HPDE6-E6E7 (cell line): ENCODE measurements at regions not wholly inside any gene's neighbourhood (a gene's known extent, or its start where the extent isn't known, plus 50 kb on each side); places are given as distances from the start of the nearest gene placed in this dataset.
"Not testable (repeated sequence)": the region's sequence is repeated elsewhere in the genome, so short reads cannot be mapped to it uniquely, and the experiment has no call there.

Source experiments
- DNase-seq: peaks from one replicate; pipeline ENCODE4 v3.0.0; 2011; ENCODE audit warnings: missing footprints; ENCODE audit errors: extremely low spot score

DNA sequence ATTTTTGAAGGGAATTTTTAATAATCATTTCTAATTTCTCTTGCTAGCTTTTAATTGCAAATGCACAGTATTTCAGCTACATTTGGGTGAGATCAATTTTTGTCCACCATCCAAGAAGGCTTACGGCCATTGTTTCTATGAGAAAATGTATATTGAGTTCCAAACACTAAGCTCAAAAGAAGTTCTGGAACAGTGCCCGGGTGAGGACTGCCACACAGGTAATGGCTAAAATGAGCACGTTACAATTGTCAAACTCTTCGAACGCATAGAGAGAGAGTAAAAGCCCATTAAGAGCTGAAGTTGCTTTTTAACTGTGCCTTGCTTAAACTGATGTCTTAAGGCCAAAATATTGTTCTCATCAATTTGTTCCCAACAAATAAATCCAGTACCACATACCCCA is 755.0 kb downstream of the DIAPH3 start:
- DNase-seq: no peak

DNA sequence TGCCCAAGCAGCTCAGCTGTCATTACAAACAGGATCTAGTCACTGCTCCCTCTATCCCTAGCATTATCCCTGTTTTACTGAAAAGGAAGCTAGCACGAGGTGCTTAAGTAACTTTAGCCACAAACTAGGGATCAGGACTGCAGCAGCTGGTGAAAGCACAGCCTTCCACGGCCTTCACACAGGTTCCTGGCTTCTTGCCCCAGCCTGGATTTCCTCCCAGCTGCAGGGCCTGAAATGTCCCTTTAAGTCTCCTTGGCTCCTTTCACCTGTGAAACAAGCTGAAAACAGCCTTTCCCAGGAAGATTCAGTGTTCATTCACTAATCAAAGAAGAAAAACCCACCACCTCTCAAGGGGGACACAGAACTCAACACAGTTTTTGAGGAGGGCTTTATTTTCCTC is 754.5 kb downstream of the DIAPH3 start:
- no peak for DNase-seq

DNA sequence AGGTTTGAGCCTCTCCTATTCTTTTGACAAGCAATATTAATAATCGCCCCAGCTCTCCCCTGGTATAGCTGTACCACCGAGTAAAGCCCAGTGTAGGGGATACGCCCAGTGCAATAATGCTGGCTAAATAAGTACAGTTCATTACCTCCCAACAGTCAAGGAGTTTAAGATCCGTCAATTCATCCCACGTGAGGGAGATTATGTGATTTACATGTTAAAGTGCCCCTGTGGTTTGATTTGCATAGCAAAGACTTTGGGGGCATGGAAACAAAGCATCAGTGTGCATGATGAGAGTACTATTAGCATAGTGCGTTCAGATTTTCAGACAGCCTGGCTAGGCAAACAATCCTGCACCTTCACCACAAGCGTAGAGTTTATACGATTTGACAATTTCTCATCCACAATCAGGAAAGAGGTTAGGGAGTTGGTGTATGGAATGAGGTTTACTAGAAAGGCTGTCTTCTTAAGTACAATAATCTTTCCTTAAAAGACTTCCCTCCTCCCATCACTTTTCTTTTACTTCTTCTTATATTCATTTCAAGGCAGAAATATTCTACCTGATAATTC is 754.0 kb downstream of the DIAPH3 start:
- no peak for DNase-seq

DNA sequence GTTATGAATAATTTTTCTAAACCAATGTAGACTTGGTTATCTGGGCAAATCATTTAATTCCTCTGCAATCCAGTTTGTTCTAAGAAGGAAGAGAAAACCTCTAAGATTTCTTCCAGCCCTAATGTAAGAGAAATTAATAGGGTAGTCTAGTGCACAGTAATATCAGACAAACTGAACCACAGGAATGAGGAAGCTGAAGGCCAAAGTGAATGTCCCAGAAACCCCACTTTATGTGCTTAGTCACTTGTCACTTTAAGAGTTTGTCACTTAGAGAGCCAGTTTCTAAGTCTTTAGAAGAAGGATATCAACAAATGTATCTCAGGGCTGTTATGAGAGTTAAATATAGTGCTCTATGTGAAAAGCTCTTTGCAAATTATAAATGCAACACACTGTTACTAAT is 750.6 kb downstream of the DIAPH3 start:
- DNase-seq: no peak

DNA sequence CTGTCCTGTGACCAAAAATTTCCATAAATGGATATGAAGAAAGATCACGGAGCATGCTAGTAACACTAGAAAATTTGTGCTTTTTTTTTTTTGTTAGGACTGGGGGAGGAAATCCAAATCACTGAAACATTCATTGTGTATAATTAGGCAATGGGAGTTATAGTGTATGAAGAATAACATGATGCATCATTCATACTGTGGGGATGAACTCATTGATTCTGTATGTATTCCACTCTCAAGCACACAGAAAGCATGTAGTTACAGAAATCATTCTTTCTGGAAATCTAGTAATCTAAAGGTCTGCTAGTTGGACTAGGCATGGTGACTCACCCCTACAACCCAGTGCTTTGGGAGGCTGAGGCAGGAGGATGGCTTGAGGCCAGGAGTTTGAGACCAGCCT is 749.7 kb downstream of the DIAPH3 start:
- DNase-seq: no peak

DNA sequence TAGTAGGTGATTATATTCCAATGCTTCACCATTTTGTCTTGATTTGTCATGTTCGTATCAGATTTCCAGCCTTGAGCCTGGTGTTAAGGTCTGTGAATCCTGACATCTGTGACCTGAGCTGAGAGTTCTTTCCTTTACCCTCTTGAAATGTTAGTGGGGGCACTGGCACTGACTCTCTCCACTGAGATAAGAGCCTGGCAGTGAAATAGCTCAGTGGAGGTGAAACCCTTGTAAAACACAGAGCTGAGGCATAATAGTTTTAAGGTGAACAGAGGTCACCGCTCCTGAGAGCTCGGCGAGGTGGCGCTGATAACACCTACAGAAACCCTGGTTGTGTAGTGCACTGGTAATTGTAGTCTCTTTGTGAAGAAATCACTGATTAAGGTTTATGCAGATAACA is 748.2 kb downstream of the DIAPH3 start:
- DNase-seq: no peak

DNA sequence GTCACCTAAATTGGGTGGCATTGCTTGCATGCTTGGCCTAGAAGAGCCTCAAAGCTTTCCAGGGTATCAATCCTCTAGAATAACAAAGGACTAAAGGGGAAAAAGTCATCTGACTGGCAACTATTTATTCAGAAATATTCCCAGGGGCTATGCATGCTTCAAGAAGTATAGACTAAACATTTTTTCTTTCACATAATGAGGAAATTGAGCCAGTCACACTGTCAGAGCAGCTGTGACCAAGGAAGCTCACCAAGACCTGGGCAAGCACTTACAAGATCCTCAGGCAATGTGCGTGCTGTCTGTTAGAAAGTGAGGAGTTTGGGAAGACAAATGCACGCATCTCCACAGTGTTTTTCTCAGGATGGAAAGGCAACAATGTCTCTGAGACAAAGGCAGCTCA is 747.2 kb downstream of the DIAPH3 start:
- no peak for DNase-seq

DNA sequence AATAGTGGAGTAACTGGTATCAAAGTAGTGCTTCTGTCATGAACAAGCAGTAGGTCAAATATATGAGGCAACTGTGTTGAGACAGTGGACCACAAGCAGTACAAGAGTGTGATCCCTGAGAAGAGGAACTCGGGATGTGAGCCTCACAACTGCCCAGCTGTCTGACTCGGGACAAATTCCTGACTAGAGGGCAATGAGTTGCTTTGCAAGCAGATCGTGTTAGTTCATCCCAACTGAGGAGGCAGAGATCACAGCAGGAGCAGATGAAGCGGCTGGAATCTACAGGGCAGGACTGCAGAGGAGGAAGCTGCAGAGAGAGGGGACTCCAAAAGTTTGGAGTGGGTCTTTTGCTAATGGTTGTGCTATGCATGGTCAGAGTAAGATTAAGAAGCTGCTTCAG is 741.1 kb downstream of the DIAPH3 start:
- DNase-seq: no peak

DNA sequence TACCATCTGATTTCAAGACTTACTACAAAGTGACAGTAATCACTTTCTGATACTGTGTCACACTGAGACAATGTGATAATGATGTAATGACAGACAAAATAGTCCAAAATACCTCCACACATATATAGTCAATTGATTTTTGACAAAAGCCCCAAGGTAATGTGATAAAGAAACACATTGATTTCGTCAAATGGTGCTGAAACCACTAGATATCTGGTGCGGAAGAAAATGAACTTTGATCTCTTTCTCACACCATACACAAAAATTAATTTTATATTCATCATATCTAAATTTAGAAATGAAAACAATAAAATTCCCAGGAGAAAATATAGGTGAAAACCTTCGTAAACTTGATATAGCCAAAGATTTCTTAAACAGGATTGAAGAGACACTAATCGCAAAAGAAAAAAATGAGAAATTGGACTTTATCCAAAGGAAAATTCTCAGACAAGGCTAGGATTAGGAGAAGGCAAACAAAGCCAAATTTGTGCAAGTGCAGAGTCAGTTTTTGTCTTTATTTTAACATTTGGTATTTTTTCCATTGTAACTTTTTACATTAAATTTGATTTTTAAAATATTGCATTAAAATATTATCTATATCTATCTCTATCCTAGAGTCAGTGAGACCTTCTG is 739.9 kb downstream of the DIAPH3 start:
- DNase-seq: no peak

DNA sequence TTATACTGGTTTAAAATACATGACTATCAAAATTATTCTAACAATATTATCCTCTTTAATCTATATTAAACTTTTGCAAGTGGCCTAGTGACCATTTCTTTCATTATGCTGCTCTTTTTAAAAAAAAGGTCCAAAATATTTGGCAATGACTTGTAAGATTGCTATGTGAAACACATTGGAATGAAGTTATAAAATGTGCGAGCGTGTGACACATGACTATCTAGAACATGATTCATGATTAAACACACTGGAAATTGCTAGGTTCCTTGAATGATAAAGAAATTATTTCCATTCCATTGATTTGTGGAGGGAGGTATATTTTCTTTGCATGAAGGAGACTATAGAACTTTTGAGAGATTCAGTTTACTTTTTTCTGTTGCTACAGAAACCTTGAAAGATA is 739.1 kb downstream of the DIAPH3 start:
- no peak for DNase-seq

DNA sequence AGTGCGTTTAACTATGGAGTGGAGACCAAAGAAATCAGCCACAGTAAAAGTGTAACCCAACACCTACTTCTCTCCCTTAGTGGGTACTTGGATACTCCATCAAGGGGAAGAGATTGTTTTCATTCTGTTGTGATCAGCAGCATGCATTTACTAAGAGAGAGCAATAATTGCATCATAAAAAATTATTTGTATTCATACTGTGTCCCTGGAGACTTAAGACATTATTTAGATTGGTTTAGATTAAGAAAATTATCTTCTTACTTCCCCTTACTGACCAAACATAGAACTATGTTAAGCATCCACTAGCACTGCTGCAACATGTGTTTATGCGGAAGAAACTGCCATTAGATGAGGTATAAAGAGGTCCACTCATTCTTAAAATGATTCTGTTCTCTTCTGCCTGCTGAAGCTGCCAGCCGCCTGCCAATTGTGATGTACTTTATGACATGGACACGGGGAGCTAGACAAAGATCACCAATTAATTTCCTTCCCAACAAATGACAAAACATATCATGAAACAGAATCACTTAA is 738.5 kb downstream of the DIAPH3 start:
- DNase-seq: no peak

DNA sequence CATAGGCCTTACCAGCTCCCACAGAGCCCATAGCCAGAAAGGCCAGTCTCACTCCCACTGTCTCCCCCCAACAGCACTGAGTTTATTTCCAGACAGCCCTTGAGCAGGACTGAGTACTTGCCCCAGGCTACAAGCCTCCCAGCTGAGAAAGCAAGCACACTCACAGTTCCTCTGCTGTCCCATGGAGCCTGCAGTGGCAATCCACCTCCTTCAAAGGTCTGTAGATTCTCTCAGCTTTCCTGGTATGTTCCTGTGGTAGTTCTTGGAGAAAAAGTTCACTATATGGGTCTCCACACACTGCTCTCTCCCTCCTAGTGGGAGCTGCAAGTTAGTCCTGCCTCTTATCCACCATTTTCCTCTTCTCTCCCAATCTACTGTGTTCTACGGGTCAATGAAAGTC is 728.7 kb downstream of the DIAPH3 start:
- no peak for DNase-seq

DNA sequence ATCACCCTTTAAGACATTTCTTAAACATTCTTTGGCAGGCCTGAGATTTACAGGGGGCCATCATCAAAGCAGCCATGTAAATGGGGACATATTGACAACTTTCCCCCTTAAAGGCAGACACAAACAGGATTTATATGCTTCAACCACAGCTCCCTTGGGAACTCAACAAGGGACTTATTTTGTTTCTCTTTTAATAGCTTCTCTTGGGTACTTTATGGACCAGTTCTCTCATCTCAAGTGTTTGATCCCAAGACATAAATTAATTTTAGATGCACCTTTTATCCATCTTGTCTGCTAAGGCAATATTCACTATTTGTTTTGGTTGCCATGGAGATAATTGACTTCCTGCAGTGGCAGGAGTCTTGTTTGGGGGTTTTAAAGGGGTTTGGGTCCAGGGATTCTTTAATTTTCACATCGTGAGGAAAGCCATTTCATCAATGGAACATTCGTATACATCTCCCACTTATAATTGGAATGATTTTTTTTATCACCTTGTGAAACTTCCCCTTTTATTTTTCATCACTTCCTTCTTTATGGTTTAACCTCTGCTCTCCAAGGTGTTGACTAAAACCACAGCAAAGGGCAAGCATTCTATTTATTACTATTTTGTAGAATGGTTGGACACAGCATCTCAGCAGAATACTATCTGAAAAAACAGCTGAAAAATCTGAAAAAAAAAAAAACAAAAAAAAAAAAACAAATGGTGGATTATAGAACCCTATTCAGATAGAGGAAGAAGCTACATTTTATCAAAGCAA is 726.0 kb downstream of the DIAPH3 start:
- DNase-seq: no peak

DNA sequence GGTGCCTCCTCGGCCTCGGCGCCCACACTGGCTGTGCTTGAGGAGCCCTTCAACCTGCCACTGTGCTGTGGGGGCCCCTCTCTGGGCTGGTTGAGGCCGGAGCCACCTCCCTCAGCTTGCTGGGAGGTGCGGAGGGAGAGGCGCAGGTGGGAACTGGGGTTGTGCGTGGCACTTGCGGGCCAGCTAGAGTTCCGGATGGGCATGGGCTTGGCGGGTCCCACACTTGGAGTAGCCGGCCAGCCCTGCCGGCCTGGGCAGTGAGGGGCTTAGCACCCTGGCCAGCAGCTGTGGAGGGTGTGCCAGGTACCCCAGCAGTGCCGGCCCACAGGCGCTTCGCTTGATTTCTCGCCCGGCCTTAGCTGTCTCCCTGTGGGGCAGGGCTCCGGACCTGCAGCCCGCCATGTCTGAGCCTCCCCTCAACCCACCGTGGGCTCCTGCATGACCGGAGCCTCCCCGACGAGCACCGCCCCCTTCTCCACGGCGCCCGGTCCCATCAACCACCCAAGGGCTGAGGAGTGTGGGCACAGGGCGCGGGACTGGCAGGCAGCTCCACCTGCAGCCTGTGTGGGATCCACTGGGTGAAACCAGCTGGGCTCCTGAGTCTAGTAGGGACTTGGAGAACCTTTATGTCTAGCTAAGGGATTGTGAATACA is 723.8 kb downstream of the DIAPH3 start:
- no peak for DNase-seq

DNA sequence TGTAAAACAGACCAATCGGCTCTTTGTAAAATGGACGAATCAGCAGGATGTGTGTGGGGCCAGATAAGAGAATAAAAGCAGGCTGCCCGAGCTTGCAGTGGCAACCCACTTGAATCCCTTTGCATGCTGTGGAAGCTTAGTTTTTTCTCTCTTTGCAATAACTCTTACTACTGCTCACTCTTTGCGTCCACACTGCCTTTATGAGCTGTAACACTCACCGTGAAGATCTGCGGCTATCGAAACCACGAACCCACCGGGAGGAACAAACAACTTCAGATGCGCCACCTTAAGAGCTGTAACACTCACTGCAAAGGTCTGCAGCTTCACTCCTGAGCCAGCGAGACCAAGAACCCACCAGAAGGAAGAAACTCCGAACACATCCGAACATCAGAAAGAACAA is 722.7 kb downstream of the DIAPH3 start:
- not testable (repeated sequence) for DNase-seq

DNA sequence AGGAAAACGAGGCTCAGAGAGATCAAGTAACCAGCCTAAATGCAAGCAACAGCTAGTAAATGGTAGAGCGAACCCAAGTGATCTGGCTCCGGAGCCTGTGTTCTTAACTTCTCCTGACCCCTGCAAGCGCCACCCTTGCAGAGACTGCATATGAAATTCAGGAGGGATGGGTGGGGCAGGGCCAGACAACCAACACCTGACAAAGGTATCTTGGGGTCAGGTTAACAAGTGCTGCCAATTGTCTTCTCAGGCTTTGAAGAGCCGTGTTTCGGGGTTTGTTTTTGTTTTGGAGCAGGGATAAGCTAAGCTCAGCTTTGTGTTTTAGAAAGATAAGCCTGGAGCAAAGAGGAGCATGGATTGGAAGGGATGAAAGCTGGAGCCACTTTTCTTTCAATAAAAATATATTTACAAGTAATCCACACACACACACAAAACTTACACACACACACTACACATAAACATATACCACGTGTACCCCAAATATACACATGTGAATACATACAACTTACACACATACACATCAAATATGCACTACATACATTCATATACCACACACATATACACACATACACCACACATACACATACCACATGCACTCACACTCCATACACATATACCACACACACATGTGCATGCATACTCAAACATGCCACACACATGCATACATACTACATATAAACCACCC is 722.0 kb downstream of the DIAPH3 start:
- DNase-seq: no peak

DNA sequence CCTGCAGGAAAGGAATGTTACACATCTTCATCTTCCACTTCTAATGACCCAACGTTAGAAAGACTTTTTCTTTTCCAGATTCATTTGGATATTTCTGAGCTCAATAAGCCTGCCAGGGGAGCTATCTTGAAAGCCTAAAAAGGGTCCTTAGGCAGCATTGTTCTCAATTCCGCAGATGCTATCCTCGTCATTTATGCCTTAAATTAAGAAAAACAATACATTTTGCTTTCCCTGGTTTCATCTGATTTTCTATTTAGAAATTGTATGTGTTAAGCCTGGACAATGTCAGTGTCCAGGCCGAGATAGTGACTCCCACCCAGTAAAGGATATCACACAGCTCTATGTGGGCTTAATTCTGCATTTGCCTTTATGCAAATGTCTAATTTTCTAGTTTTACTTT is 721.3 kb downstream of the DIAPH3 start:
- no peak for DNase-seq

DNA sequence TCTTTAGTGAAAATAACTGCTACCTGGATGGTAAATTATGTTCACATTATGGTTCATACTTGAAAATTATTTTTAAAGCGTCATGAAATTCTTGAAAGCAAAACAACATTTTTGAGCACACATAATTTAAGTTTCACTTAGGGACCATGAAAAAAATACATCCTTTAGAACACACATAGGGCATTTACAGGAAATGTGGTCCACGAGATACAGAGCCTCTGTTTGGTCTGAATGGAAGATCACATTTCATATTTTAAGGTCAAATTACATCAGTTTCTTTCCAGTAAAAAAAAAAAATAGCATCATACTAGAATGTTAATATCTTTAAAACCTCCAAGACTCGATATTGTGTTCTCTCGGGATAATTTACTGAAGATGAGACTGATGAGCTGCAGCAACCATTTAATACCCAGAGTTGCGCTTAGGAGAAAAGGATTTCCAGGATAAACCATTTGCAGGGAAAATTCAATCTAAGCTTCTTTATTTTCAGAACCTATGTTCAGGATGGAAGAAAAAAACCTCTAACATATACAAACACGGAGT is 720.7 kb downstream of the DIAPH3 start:
- no peak for DNase-seq

DNA sequence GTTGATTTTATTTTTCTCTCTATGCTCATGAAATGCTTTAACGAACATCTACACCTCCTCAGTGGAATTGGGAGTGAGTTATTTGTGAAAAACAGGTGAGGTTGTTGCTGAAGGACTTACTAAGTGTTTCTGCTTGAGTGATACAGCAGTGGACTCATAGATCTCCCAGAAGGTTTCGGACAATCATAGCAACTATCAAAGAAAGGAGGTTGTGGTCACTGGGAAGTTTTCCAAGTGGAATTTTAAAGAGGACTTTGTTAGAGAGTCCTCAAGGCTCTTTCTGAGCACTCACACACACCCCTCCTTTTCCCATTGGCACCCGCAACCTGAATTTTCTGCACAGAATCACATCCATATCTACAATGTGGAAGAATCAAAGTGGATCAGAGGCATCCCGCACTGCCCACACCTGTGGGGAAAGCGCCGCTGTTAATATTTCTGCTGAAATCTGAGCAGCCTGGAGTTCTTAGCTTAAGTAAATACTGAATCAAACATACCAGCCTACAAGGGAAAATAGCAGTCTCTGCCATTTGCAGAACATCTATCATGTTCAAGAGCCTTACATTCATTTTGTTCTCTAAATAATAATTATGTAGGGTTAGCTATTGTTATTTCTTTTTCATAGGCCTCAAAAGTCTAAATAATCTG is 719.4 kb downstream of the DIAPH3 start:
- no peak for DNase-seq

DNA sequence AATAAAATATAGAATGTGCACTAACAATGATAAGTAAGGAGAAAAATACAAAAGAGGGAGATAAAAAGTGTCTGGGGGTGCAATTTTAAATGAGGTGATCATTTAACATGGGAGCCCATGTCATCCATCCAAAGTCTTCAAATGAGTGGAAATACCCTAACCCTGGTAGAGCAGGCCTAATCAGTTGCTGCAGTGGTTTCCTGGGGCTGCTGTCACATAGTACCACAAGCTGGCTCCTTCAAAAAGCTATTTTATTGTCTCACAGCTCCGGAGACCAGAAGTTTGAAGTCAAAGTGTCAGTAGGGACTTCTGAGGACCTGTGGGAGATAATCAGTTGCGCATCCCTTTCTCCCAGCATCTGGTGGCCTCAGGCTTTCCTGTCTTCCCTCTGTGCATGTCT is 717.9 kb downstream of the DIAPH3 start:
- no peak for DNase-seq

DNA sequence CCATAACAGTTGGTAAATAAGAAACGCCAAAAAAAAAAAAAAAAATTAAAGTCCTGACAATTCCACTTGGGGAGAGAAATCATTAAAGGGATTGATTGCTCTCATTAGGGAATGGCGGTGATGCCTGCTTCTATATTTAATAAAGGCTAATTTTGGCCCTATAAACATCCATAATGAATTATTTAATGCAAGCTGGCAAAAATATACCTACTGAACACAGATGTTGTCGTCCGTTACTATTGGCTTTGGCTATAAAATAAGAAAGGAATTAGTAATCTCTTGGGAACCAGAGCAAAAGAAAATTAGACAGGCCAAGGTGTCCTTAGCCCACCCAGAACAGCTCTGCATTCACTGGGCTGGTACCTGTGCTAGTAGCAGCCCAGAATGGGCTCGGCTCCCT is 717.3 kb downstream of the DIAPH3 start:
- DNase-seq: no peak
